NCI-H1417 (cell line): ENCODE measurements at regions not wholly inside any gene's neighbourhood (a gene's known extent, or its start where the extent isn't known, plus 50 kb on each side); places are given as distances from the start of the nearest gene placed in this dataset.

Experiments
- DNase-seq, 3 experiments: peaks; one replicate each; lab custom pipeline; 2025; lab: John Stamatoyannopoulos, UW

- no peak for DNase-seq
These were observed 194.8 kb downstream of the UNC5CL start for GRCh38 chr6:40844246-40844645.

- DNase-seq: no peak
These were observed 197.3 kb downstream of the UNC5CL start for GRCh38 chr6:40841721-40842120.

DNA sequence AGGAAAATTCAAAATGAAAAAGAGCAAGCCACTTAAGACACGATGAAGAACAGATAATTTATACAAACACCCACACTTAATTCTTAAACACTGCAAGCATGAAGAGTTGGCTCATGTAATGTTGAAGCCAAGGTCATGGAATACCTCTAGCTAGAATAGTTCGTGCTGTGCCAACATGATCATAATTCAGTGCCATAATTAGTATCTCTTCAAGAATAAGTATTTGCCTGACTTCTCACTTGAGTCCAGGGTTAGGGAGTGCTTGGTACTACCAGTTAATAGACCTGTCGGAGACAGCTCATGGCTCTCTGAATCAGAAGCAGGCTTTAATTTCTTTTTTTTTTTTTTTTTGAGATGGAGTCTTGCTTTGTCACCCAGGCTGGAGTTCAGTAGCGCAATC is 206.3 kb downstream of the UNC5CL start:
- no peak for DNase-seq

GRCh38 chr6:40831381-40831780 is 207.6 kb downstream of the UNC5CL start:
- no peak for DNase-seq

DNA sequence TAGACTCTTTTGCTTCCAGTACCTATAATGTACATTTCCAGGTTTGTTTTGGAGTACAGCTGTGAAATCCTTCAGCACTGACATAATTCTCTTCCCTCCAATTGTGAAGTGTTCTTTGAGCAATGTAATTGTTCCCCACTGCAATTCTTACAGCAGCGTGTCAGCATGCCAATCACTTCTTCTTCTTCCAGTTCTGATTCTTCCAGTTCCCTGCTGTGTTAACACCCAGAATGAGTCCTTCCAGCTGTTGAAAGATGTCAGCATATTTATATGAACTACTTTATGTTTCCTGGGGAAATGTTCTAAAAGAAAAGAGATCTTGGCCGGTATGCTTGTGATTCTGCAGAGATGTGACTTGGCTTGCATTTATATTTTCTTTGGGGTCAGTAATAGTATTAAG is 213.9 kb downstream of the UNC5CL start:
- DNase-seq: peak in 1 of 3 experiments; percentile 4

DNA sequence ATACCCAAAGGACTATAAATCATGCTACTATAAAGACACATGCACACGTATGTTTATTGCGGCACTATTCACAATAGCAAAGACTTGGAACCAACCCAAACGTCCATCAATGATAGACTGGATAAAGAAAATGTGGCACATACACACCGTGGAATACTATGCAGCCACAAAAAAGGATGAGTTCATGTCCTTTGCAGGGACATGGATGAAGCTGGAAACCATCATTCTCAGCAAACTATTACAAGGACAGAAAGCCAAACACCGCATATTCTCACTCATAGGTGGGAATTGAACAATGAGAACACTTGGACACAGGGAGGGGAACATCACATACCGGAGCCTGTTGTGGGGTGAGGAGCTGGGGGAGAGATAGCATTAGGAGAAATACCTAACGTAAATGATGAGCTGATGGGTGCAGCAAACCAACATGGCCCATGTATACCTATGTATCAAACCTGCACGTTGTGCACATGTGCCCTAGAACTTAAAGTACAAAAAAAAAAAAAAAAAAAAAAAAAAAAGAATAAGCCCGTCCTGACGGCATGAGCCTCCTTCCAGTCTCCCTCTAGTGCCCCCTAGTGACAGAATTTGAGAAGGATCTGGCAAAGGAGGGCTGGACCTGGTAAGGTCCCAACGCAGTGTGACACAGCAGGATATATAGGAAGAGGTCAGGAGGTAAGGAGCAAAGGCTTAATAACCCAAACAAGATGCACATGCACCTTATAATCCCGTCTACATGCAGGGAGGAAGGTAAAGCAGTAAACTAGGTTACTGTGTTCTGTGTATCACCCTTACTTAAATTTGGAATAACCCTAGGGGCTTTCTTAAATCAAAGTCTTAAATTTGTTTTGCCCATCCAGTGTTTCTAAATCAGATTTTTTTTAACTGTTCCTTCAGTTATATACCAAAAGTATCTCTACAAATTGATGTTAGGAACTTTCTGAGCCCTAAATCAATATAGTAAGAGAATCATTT is 214.8 kb downstream of the UNC5CL start:
- DNase-seq: peak; percentile 29 to 62 (median 51)

GRCh38 chr6:40822619-40823018 is 216.4 kb downstream of the UNC5CL start:
- DNase-seq: no peak

GRCh38 chr6:40819182-40819834 is 219.7 kb downstream of the UNC5CL start:
- DNase-seq: no peak

DNA sequence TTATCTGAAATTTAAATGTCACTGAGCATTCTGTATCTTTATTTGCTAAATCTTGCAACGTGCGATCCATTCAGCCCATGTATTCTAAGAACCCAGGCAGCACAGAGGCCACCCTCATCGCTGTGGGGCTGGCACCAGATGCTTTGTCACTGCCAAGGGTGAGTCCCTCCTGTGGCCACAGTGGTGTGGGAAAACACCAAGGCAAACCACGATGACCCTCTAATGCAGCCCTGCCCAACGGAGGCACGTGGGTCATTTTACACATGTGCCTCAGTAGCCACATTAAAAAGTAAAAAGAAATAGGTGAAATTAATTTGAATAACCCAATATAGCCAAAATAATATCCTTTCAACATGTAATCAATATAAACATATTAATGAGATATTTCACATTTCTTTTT is 221.7 kb downstream of the UNC5CL start:
- DNase-seq: no peak

GRCh38 chr6:40816601-40817000 is 222.4 kb downstream of the UNC5CL start:
- DNase-seq: no peak

GRCh38 chr6:40815731-40816130 is 223.3 kb downstream of the UNC5CL start:
- DNase-seq: no peak

DNA sequence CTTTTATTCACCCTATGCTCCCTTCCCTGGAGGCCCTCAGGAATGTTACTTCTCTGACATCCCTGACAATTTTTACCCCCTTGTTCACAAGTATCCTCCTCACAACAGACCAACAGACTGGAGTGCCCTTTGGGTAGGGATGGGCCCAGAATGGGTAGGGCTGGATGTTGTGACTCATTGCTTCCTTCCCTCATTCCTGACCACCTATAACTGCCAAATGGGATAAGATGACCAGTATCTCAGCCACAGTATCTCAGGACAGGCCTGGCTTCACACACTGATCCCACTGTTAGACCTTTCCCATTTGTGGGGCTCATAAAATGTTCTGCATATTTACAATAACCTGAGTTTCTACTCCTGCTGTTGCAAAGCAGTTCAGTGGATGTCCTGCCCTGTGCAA is 223.0 kb upstream of the LRFN2 start:
- no peak for DNase-seq

DNA sequence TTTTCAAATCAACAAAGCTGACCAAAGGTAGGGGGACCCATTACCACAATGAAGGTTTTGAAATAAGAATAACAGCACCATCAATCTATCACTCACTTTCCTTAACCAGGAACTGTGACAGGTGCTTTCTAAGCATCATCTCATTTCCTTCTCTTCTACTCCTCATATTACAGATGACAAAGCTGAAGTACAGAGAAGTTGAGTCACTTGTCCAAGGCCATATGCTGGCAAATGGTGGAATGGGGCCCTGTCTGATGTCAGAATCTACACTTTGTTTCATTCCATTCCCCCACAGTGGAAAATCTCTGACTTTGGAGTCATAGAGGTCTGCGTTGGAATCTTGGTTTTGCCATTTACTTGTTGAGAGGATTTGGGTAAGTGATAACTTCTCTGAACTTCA is 222.5 kb upstream of the LRFN2 start:
- no peak for DNase-seq

- DNase-seq: no peak
These were observed 220.3 kb upstream of the LRFN2 start for GRCh38 chr6:40807484-40807883.

- no peak for DNase-seq
These were observed 219.2 kb upstream of the LRFN2 start for GRCh38 chr6:40806256-40806864.

GRCh38 chr6:40805336-40805735 is 218.2 kb upstream of the LRFN2 start:
- no peak for DNase-seq

DNA sequence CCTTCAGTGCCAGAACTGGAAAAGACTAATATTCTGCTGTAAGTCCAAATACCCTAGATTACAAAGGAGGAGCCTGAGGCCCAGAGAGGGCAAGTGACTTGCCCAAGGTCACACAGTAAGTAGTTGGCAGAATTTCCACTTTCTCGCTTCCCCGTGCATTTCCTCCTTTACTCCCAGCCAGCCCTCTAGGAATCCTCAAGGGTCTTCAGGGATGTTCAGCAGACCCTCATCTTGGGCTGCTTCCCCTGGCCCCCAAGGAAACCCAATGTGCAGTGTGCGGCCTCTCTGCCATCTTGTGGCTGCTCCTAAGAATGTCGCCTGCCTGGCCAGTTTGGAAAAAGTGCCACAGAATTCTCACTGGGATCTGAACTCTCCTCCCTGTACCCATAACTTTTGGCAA is 217.7 kb upstream of the LRFN2 start:
- DNase-seq: peak in 1 of 3 experiments; percentile 2

DNA sequence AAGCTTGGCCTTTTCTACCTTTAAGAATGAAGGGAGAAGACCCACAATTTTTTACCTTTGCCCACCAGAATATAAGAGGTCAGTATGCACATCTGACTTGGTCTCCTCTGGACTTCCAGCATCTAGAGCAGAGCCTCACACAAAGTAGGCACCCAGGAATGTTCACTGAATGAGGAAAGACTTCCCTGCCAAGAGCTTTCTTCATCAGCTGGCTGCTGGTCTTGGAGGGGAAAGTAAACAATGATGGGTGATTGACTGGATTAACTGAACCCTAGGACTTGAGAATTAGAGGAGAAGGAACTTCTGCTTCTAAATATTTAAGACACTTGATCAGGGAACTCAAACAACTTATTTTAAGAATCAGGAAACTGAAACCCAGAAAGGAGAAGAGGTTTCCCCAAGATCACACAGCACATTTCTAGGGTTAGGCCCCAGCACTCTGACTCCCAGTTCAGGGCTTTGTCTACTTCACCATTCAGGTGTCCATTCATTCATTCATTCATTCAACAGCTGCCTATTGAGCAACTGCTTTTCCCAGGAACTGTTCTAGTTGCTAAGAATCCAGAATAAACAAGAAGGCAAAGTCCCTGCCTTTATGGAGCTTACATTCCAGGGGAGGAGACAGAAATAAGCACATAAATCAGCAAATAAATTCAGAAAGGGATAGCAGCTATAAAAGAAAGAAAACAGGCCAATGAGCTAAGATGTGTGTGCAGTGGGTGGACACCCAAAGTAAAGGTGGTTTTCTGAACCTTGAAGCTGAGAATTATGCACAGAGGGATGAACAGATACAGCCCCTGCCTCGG is 216.9 kb upstream of the LRFN2 start:
- DNase-seq: no peak

GRCh38 chr6:40802481-40802880 is 215.3 kb upstream of the LRFN2 start:
- DNase-seq: no peak

GRCh38 chr6:40799296-40800140 is 212.4 kb upstream of the LRFN2 start:
- no peak for DNase-seq
